ENCODE measurements at regions not wholly inside any gene's neighbourhood (a gene's known extent, or its start where the extent isn't known, plus 50 kb on each side); places are given as distances from the start of the nearest gene placed in this dataset.

GRCh38 chr7:42552227-42552626 is 315.2 kb upstream of the GLI3 start:
- TF ChIP-seq CTCF (IDR thresholded peaks at IDR 0.05; ENCODE audit: poor library complexity, severe bottlenecking): no peak
- TF ChIP-seq RAD21 (conservative IDR thresholded peaks at IDR 0.05): no peak
- TF ChIP-seq EP300 (conservative IDR thresholded peaks at IDR 0.05; ENCODE audit: poor library complexity, severe bottlenecking): no peak

All from neural cell (in vitro differentiated cells).